HepG2 (cell line): ENCODE measurements at regions not wholly inside any gene's neighbourhood (a gene's known extent, or its start where the extent isn't known, plus 50 kb on each side); places are given as distances from the start of the nearest gene placed in this dataset.

Experiments used
- BCL6 ChIP-seq: IDR thresholded peaks from 2 replicates; pipeline ENCODE4 v1.6.1; 2016; ENCODE audit warnings: missing genetic modification reagents, missing compliant biosample characterization
- CREM ChIP-seq, 2 experiments: sonication (generic) in 1 of 2; formaldehyde crosslinking in 1 of 2; IDR thresholded peaks; 2 replicates each; pipeline versions ENCODE4 v1.4.0 to v1.6.1; 2016 to 2020; ENCODE audit warnings: antibody characterized with exemption in 1 of 2, mild to moderate bottlenecking in 1 of 2, missing genetic modification reagents in 1 of 2
- EP300 ChIP-seq, 3 experiments: sonication (generic) in 1 of 3; formaldehyde crosslinking in 1 of 3; IDR thresholded peaks; 2 replicates each; pipeline versions ENCODE4 v1.5.1 to v1.6.1; 2011 to 2020; ENCODE audit warnings: low read depth in 2 of 3, low read length in 2 of 3, borderline replicate concordance in 1 of 3, improper control_type of control experiment in 1 of 3, mild to moderate bottlenecking in 1 of 3, missing genetic modification reagents in 1 of 3, moderate library complexity in 1 of 3
- GRHL1 ChIP-seq: sonication (generic); formaldehyde crosslinking; conservative IDR thresholded peaks from 2 replicates; pipeline ENCODE4 v1.8.0; 2022; ENCODE audit warnings: missing genetic modification reagents
- GTF2F1 ChIP-seq: fragments of 150-350 bp; IDR thresholded peaks from 2 replicates; pipeline ENCODE4 v1.6.1; 2014; ENCODE audit warnings: low read length
- TCF7 ChIP-seq: sonication (generic); IDR thresholded peaks from 2 replicates; pipeline ENCODE4 v1.6.1; 2016; ENCODE audit warnings: antibody characterized with exemption, low read depth
- ZEB1 ChIP-seq: IDR thresholded peaks from 2 replicates; pipeline ENCODE4 v1.6.1; 2012; ENCODE audit warnings: mild to moderate bottlenecking, low read depth, inconsistent platforms; ENCODE audit not compliant: insufficient replicate concordance
- ZNF598 ChIP-seq: sonication (generic); formaldehyde crosslinking; IDR thresholded peaks from 2 replicates; pipeline ENCODE4 v1.5.1; 2020; ENCODE audit warnings: mild to moderate bottlenecking, missing genetic modification reagents, borderline replicate concordance
- TF ChIP-seq, protein P1 (sequence below), 2 experiments: sonication (generic) in 1 of 2; formaldehyde crosslinking in 1 of 2; IDR thresholded peaks; 2 replicates each; pipeline versions ENCODE4 v1.4.0 to v1.6.1; 2016 to 2020; ENCODE audit warnings: borderline replicate concordance in 1 of 2, low read depth in 1 of 2, mild to moderate bottlenecking in 1 of 2, missing genetic modification reagents in 1 of 2
- TF ChIP-seq, protein P2 (sequence below): IDR thresholded peaks from 2 replicates; pipeline ENCODE4 v1.6.1; 2016; ENCODE audit warnings: missing genetic modification reagents, missing compliant biosample characterization

DNA sequence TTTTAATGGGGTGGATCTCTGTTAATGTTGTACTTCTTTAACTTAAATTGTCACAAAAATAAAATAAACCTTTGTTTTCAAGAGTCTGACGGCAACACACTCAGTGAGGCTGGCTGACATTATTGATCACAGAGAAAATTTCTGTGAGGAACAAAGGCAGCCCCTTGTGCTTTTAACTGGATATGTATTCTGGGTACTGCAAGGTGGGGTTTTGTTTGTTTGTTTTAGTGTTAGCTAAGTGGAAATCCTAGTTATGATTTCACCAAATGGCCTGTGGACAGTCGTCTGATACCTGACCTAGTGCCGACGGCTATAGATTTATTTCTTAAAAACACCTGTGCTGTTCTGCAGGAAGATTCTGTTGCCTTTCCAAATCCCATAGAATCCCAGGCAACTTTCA is 1329.5 kb upstream of the ZEB2 start (continued):
- no peak for TF ChIP-seq GRHL1 (CRISPR knock-in tag)
- TF ChIP-seq BCL6, result peak; percentile 51
- TF ChIP-seq CREM (IDR thresholded peaks at IDR 0.05), result peak; percentile 44
- no peak for TF ChIP-seq CREM (CRISPR knock-in tag; IDR thresholded peaks at IDR 0.05)
- TF ChIP-seq, protein P1, sequence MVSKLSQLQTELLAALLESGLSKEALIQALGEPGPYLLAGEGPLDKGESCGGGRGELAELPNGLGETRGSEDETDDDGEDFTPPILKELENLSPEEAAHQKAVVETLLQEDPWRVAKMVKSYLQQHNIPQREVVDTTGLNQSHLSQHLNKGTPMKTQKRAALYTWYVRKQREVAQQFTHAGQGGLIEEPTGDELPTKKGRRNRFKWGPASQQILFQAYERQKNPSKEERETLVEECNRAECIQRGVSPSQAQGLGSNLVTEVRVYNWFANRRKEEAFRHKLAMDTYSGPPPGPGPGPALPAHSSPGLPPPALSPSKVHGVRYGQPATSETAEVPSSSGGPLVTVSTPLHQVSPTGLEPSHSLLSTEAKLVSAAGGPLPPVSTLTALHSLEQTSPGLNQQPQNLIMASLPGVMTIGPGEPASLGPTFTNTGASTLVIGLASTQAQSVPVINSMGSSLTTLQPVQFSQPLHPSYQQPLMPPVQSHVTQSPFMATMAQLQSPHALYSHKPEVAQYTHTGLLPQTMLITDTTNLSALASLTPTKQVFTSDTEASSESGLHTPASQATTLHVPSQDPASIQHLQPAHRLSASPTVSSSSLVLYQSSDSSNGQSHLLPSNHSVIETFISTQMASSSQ (IDR thresholded peaks at IDR 0.05; ENCODE audit: low read depth), result peak; percentile 46; the same call in 1 of the 2 replicates
- TF ChIP-seq, protein P1 (CRISPR knock-in tag; IDR thresholded peaks at IDR 0.05; ENCODE audit: borderline replicate concordance), result no peak
- TF ChIP-seq TCF7, result peak; percentile 72
- TF ChIP-seq, protein P2, sequence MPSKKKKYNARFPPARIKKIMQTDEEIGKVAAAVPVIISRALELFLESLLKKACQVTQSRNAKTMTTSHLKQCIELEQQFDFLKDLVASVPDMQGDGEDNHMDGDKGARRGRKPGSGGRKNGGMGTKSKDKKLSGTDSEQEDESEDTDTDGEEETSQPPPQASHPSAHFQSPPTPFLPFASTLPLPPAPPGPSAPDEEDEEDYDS (CRISPR knock-in tag), result no peak
- no peak for TF ChIP-seq ZNF598
- no peak for TF ChIP-seq GTF2F1
- peak in 1 of 2 experiments; percentile 82; a peak in 2 of 4 replicates for TF ChIP-seq EP300 (IDR thresholded peaks at IDR 0.05; ENCODE audit: low read depth in 2 of 2, low read length in 2 of 2)
- TF ChIP-seq EP300 (CRISPR knock-in tag; IDR thresholded peaks at IDR 0.05; ENCODE audit: borderline replicate concordance), result no peak
- peak; percentile 60 for TF ChIP-seq ZEB1
- TF ChIP-seq, all 625 proteins: peak for 44
